ENCODE measurements at regions not wholly inside any gene's neighbourhood (a gene's known extent, or its start where the extent isn't known, plus 50 kb on each side); places are given as distances from the start of the nearest gene placed in this dataset.

- dilution Hi-C loops (cut with MboI; ENCODE audit: extremely low pct_ligation_motif_present, low sequenced_read_pairs): no loop called here
- Histone ChIP-seq H2AFZ (ENCODE audit: control insufficient read depth, low read length) (no peak overlapping the region), H3K4me2 (ENCODE audit: control insufficient read depth, extremely low read depth, insufficient read depth, low read depth, low read length) (no peak overlapping the region), H3K4me1 (ENCODE audit: control insufficient read depth, extremely low read depth, insufficient read depth, low read length) (no peaks in the 10 kb centered on the region), H3K9me3 (ENCODE audit: control insufficient read depth, low read depth, low read length) (no peaks in the 10 kb centered on the region), H3K9me1 (ENCODE audit: control insufficient read depth, extremely low read depth, insufficient read depth, low read length) (no peaks in the 10 kb centered on the region), H3K36me3 (ENCODE audit: control insufficient read depth in 2 of 2, extremely low read depth in 1 of 2, insufficient read depth in 2 of 2, low read length in 2 of 2) (no peaks in the 10 kb centered on the region), H3K9ac (ENCODE audit: control insufficient read depth, extremely low read depth, insufficient read depth, low read length) (no peak overlapping the region), H4K20me1 (ENCODE audit: control insufficient read depth, extremely low read depth, insufficient read depth, low read length) (no peaks in the 10 kb centered on the region), H3K79me2 (ENCODE audit: control insufficient read depth, insufficient read depth, low read length) (no peaks in the 10 kb centered on the region), H3K27ac (ENCODE audit: control insufficient read depth, insufficient read depth, low read length) (no peak overlapping the region), H3K4me3 (ENCODE audit: control insufficient read depth in 2 of 3, extremely low read depth in 1 of 3, insufficient read depth in 2 of 3, low read depth in 1 of 3, low read length in 3 of 3) (no peak overlapping the region), H3K27me3 (ENCODE audit: control insufficient read depth, extremely low read depth, insufficient read depth, low read length) (peaks cover 2% of the 10 kb centered on the region)
- DNase-seq (ENCODE audit: low read depth, low spot score): no peak
- no peak for TF ChIP-seq CTCF (optimal IDR thresholded peaks at IDR 0.05 in 1 of 3, IDR thresholded peaks at IDR 0.05 in 1 of 3, conservative IDR thresholded peaks at IDR 0.05 in 1 of 3; ENCODE audit: extremely low read depth in 1 of 3, insufficient read depth in 2 of 3, low read length in 3 of 3)
- TF ChIP-seq EZH2 (IDR thresholded peaks at IDR 0.05; ENCODE audit: low read length): no peak
- FAIRE-seq: no peak
Observed at GRCh38 chr13:76738616-76739015, 147.6 kb downstream of the KCTD12 start.

DNA sequence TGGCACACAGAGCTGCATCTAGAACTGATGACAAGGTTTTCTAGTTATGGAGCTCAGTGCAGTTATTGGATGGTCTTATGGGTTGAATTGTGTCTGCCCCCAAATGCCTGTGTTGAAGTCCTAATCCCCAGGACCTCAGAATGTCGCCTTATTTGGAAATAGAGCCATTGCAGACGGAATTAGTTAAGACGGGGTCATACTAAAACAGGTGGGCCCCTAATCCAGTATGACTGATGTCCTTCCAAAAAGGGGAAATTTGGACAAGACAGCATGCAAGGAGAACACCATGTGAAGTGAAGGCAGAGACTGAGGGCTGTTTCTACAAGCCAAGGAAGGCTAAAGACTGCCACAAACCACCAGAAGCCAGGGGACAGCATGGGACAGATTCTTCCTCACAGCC lies 148.7 kb downstream of the KCTD12 start:
- Histone ChIP-seq H3K9ac (ENCODE audit: control insufficient read depth, extremely low read depth, insufficient read depth, low read length) (no peak overlapping the region), H3K27ac (ENCODE audit: control insufficient read depth, insufficient read depth, low read length) (no peak overlapping the region), H3K9me3 (ENCODE audit: control insufficient read depth, low read depth, low read length) (no peaks in the 10 kb centered on the region), H3K27me3 (ENCODE audit: control insufficient read depth, extremely low read depth, insufficient read depth, low read length) (peaks cover 2% of the 10 kb centered on the region), H3K36me3 (ENCODE audit: control insufficient read depth in 2 of 2, extremely low read depth in 1 of 2, insufficient read depth in 2 of 2, low read length in 2 of 2) (no peaks in the 10 kb centered on the region), H4K20me1 (ENCODE audit: control insufficient read depth, extremely low read depth, insufficient read depth, low read length) (no peaks in the 10 kb centered on the region), H3K4me3 (ENCODE audit: control insufficient read depth in 2 of 3, extremely low read depth in 1 of 3, insufficient read depth in 2 of 3, low read depth in 1 of 3, low read length in 3 of 3) (no peak overlapping the region), H3K4me2 (ENCODE audit: control insufficient read depth, extremely low read depth, insufficient read depth, low read depth, low read length) (no peak overlapping the region), H3K79me2 (ENCODE audit: control insufficient read depth, insufficient read depth, low read length) (no peaks in the 10 kb centered on the region), H2AFZ (ENCODE audit: control insufficient read depth, low read length) (no peak overlapping the region), H3K9me1 (ENCODE audit: control insufficient read depth, extremely low read depth, insufficient read depth, low read length) (no peaks in the 10 kb centered on the region), H3K4me1 (ENCODE audit: control insufficient read depth, extremely low read depth, insufficient read depth, low read length) (no peaks in the 10 kb centered on the region)
- DNase-seq (ENCODE audit: low read depth, low spot score) (no peak), FAIRE-seq (no peak)
- TF ChIP-seq EZH2 (IDR thresholded peaks at IDR 0.05; ENCODE audit: low read length): no peak
- TF ChIP-seq CTCF (optimal IDR thresholded peaks at IDR 0.05 in 1 of 3, IDR thresholded peaks at IDR 0.05 in 1 of 3, conservative IDR thresholded peaks at IDR 0.05 in 1 of 3; ENCODE audit: extremely low read depth in 1 of 3, insufficient read depth in 2 of 3, low read length in 3 of 3): no peak
- dilution Hi-C loops (cut with MboI; ENCODE audit: extremely low pct_ligation_motif_present, low sequenced_read_pairs): no loop called here
